CD4-positive, CD25-positive, alpha-beta regulatory T cell (primary cell): ENCODE measurements at regions not wholly inside any gene's neighbourhood (a gene's known extent, or its start where the extent isn't known, plus 50 kb on each side); places are given as distances from the start of the nearest gene placed in this dataset.

Experiments used
- ATAC-seq, 2 donors: fragments of 150-1000 bp; cut with Tn5 transposase; one replicate each; pipeline ENCODE4 v1.10.0; 2021; ENCODE audit warnings: low read depth in 2 of 2, moderate number of reproducible peaks in 2 of 2, moderate library complexity in 1 of 2
- DNase-seq, 3 donors: peaks; one replicate each; pipeline versions ENCODE4 v3.0.0 to v3.0.0-alpha.2; 2012 to 2022; ENCODE audit warnings: mixed read lengths in 1 of 3
- H3K27ac ChIP-seq: one replicate; pipeline ENCODE4 v1.7.0; 2013; ENCODE audit warnings: mild to moderate bottlenecking, low read length; ENCODE audit not compliant: insufficient read depth, poor library complexity, severe bottlenecking
- H3K27me3 ChIP-seq: one replicate; pipeline ENCODE4 v1.7.0; 2013; ENCODE audit warnings: low read length; ENCODE audit not compliant: control insufficient read depth, insufficient read depth
- H3K36me3 ChIP-seq: one replicate; pipeline ENCODE4 v1.7.0; 2013; ENCODE audit warnings: mild to moderate bottlenecking, low read length, moderate library complexity; ENCODE audit not compliant: control insufficient read depth, insufficient read depth
- H3K4me1 ChIP-seq: 2 replicates; pipeline ENCODE4 v1.7.0; 2013; ENCODE audit warnings: mild to moderate bottlenecking, low read length; ENCODE audit not compliant: insufficient read depth, control insufficient read depth, poor library complexity, severe bottlenecking
- H3K4me3 ChIP-seq: one replicate; pipeline ENCODE4 v1.7.0; 2013; ENCODE audit warnings: low read depth, mild to moderate bottlenecking, low read length, moderate library complexity
- H3K9me3 ChIP-seq, 2 experiments: 1 replicate in 1 of 2; 2 replicates in 1 of 2; pipeline ENCODE4 v1.7.0; 2013; ENCODE audit warnings: low read length in 2 of 2, mild to moderate bottlenecking in 1 of 2, moderate library complexity in 1 of 2; ENCODE audit not compliant: control insufficient read depth in 2 of 2
- H3K27ac Mint-ChIP-seq, 3 donors: one replicate each; pipeline ENCODE4 v1.8.0; 2020 to 2022; ENCODE audit warnings: mild to moderate bottlenecking in 3 of 3, mixed read lengths in 3 of 3, moderate library complexity in 2 of 3
- H3K27me3 Mint-ChIP-seq: one replicate; pipeline ENCODE4 v1.8.0; 2022; ENCODE audit warnings: mild to moderate bottlenecking, mixed read lengths
- H3K36me3 Mint-ChIP-seq: one replicate; pipeline ENCODE4 v1.8.0; 2020; ENCODE audit warnings: mixed read lengths
- H3K4me1 Mint-ChIP-seq, 4 donors: one replicate each; pipeline ENCODE4 v1.8.0; 2020 to 2022; ENCODE audit warnings: mixed read lengths in 4 of 4, mild to moderate bottlenecking in 1 of 4
- H3K4me3 Mint-ChIP-seq, 4 donors: one replicate each; pipeline ENCODE4 v1.8.0; 2020 to 2022; ENCODE audit warnings: mild to moderate bottlenecking in 4 of 4, mixed read lengths in 4 of 4, moderate library complexity in 3 of 4
- H3K9me3 Mint-ChIP-seq, 7 donors: one replicate each; pipeline ENCODE4 v1.8.0; 2020 to 2022; ENCODE audit warnings: mixed read lengths in 7 of 7, mild to moderate bottlenecking in 3 of 7, moderate library complexity in 2 of 7

DNA sequence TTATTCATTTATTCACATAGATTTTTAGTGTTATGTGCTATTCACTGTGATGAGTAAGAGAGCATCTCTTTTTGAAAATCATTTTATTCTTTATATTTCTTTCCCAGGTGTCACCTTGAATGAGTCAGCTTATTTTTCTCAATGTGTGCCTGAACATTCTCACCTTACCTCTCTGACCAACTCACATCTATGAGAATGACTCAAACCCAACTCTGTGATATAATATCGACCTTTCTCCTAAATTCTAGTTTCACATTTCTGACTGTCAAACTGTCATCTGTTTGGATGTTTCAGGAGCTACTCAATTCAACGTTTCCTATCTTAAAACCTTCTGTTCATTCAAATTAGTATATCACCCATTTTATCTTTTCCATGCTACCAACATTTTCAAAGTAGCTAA lies 630.8 kb downstream of the RERGL start:
- H3K4me1 ChIP-seq: no peaks in the 10 kb centered on the region
- H3K4me1 Mint-ChIP-seq: no peaks in the 10 kb centered on the region
- ATAC-seq (no peak), DNase-seq (no peak)
- H3K9me3 ChIP-seq: peaks cover 0 to 2% of the 10 kb centered on the region in 2 experiments
- H3K4me3 ChIP-seq: no peak overlapping the region
- H3K9me3 Mint-ChIP-seq: peaks cover 0 to 8% (median 4%) of the 10 kb centered on the region in 7 donors
- no peaks in the 10 kb centered on the region for H3K36me3 ChIP-seq
- no peaks in the 10 kb centered on the region for H3K27me3 Mint-ChIP-seq
- H3K27ac ChIP-seq: no peak overlapping the region
- no peak overlapping the region for H3K4me3 Mint-ChIP-seq
- H3K27me3 ChIP-seq: no peaks in the 10 kb centered on the region
- H3K36me3 Mint-ChIP-seq: no peaks in the 10 kb centered on the region
- H3K27ac Mint-ChIP-seq: no peak overlapping the region

DNA sequence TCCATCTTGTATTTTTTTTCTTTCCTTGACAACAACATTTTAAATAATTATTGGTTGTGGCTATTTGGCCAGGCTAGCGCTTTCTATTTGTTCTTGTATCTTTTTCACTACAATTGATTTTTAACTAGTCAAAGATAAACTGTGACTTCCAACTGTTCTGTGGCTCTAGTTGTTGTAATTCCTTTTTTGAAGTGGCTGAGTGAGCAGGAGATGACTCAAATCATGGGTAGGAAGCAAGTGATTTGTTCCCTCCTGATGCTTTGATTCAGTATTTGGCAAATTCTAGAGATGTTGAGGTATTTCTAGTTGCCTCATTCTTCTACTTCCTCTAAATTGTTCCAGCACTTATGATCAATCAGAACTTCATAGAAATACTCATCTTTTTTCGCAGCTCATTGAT lies 633.5 kb downstream of the RERGL start:
- no peaks in the 10 kb centered on the region for H3K4me1 Mint-ChIP-seq
- H3K36me3 Mint-ChIP-seq: no peaks in the 10 kb centered on the region
- DNase-seq: no peak
- Histone ChIP-seq H3K4me3 (no peak overlapping the region), H3K36me3 (no peaks in the 10 kb centered on the region), H3K4me1 (no peaks in the 10 kb centered on the region), H3K9me3 (peaks cover 0 to 2% of the 10 kb centered on the region in 2 experiments), H3K27ac (no peak overlapping the region), H3K27me3 (no peaks in the 10 kb centered on the region)
- peaks cover 0 to 8% (median 4%) of the 10 kb centered on the region in 7 donors for H3K9me3 Mint-ChIP-seq
- no peak overlapping the region for H3K4me3 Mint-ChIP-seq
- no peak overlapping the region for H3K27ac Mint-ChIP-seq
- ATAC-seq: no peak
- H3K27me3 Mint-ChIP-seq: no peaks in the 10 kb centered on the region

DNA sequence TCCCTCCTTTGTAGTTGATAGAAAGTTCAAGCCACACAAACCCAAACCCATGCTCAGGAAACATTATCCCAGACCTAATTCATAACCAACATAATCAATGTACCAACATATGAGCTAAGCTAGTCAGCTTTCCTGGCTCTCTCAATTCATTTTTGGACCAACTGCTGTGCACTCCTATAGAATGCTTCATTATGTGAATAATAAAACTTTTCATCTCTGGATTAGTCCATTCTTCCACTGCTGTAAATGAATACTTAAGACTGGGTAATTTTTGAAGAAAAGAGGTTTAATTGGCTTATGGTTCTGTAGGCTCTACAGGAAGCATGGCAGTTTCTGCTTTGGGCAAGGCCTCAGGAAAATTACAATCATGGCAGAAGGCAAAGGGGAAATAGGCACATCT lies 651.9 kb downstream of the RERGL start:
- ATAC-seq (no peak), DNase-seq (no peak)
- Histone ChIP-seq H3K36me3 (no peaks in the 10 kb centered on the region), H3K9me3 (peaks cover 4 to 14% of the 10 kb centered on the region in 2 experiments), H3K4me3 (no peak overlapping the region), H3K27me3 (no peaks in the 10 kb centered on the region), H3K27ac (no peak overlapping the region), H3K4me1 (no peaks in the 10 kb centered on the region)
- H3K27me3 Mint-ChIP-seq: no peaks in the 10 kb centered on the region
- H3K4me1 Mint-ChIP-seq: no peaks in the 10 kb centered on the region
- H3K4me3 Mint-ChIP-seq: no peak overlapping the region
- no peaks in the 10 kb centered on the region for H3K36me3 Mint-ChIP-seq
- peaks cover 4 to 18% (median 9%) of the 10 kb centered on the region in 7 donors for H3K9me3 Mint-ChIP-seq
- H3K27ac Mint-ChIP-seq: no peak overlapping the region

DNA sequence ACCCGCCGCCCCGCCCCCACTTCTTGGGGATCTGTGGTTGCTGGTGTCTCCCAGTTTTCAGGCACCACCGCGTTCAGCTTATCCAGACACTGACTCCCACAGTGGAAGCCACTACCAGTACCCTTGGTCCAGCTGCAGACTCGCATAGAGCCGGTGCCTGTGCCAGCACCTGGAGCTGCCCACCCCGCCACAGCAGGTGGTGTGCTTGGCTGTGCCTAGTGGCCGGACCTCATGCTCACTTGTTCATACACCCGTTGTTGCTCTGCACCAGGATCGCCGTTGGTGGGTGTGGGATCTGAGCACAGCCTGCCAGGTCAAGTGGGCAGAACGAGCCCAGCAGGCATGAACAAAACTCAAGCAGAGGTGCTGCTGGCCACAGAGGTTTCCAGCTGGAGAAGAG lies 673.2 kb downstream of the RERGL start:
- Mint-ChIP-seq H3K4me3 (no peak overlapping the region), H3K27ac (no peak overlapping the region), H3K4me1 (peaks cover 0 to 4% (median 0%) of the 10 kb centered on the region in 4 donors), H3K9me3 (peaks cover 0 to 14% (median 4%) of the 10 kb centered on the region in 7 donors), H3K27me3 (no peaks in the 10 kb centered on the region), H3K36me3 (no peaks in the 10 kb centered on the region)
- H3K27me3 ChIP-seq: no peaks in the 10 kb centered on the region
- no peak overlapping the region for H3K4me3 ChIP-seq
- DNase-seq (no peak), ATAC-seq (no peak)
- H3K27ac ChIP-seq: no peak overlapping the region
- peaks cover 0 to 5% of the 10 kb centered on the region in 2 experiments for H3K9me3 ChIP-seq
- H3K4me1 ChIP-seq: no peaks in the 10 kb centered on the region
- no peaks in the 10 kb centered on the region for H3K36me3 ChIP-seq

DNA sequence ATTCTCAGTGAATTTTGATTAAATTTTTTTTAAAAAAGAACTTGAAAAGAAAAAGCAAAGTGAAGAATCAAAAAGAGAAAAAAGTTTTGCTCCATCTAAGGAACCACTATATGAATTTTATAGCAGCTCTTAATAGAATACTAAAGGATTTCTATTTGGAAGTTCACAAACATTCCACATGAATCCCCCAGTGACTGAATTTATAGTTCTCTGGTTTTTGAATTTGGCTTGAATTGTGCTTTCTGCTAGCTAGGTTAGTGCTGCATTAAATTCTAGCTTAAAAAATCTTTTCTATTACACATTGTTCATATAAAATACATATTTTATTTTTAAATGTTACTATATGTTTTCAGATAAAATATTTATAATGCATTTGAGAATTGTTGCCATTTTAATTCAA lies 675.4 kb downstream of the RERGL start:
- ATAC-seq: no peak
- no peak overlapping the region for H3K4me3 Mint-ChIP-seq
- no peaks in the 10 kb centered on the region for H3K27me3 ChIP-seq
- H3K27me3 Mint-ChIP-seq: no peaks in the 10 kb centered on the region
- no peak overlapping the region for H3K27ac Mint-ChIP-seq
- DNase-seq: no peak
- no peaks in the 10 kb centered on the region for H3K36me3 ChIP-seq
- peaks cover 0 to 4% (median 0%) of the 10 kb centered on the region in 4 donors for H3K4me1 Mint-ChIP-seq
- H3K4me3 ChIP-seq: no peak overlapping the region
- peaks cover 0 to 21% (median 4%) of the 10 kb centered on the region in 7 donors for H3K9me3 Mint-ChIP-seq
- H3K4me1 ChIP-seq: no peaks in the 10 kb centered on the region
- H3K36me3 Mint-ChIP-seq: no peaks in the 10 kb centered on the region
- H3K9me3 ChIP-seq: peaks cover 2 to 11% of the 10 kb centered on the region in 2 experiments
- no peak overlapping the region for H3K27ac ChIP-seq

DNA sequence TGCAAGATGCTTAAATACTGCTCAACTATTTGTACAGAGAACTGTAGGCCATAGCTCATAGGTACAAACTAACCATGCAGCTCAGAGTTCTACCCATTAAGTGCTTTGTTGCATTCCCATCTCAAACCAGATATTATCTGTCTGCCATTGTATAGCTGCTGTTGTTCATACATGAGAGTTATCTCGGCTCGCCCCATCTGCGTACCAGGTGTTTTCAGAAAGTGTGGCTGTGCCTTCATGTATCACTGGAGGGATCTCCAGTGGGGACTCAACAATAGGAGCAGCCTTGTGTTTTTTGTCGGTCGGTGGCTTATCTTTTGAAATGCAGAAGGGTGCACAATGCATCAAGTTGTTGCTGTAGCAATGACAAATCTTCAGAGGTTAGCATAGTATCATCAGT lies 678.3 kb downstream of the RERGL start:
- Histone ChIP-seq H3K27me3 (no peaks in the 10 kb centered on the region), H3K9me3 (peaks cover 2 to 11% of the 10 kb centered on the region in 2 experiments), H3K36me3 (no peaks in the 10 kb centered on the region), H3K4me1 (no peaks in the 10 kb centered on the region), H3K27ac (no peak overlapping the region), H3K4me3 (no peak overlapping the region)
- ATAC-seq (no peak), DNase-seq (no peak)
- Mint-ChIP-seq H3K27me3 (no peaks in the 10 kb centered on the region), H3K9me3 (peaks cover 0 to 18% (median 6%) of the 10 kb centered on the region in 7 donors), H3K36me3 (no peaks in the 10 kb centered on the region), H3K4me3 (no peak overlapping the region), H3K27ac (no peak overlapping the region), H3K4me1 (no peaks in the 10 kb centered on the region)

DNA sequence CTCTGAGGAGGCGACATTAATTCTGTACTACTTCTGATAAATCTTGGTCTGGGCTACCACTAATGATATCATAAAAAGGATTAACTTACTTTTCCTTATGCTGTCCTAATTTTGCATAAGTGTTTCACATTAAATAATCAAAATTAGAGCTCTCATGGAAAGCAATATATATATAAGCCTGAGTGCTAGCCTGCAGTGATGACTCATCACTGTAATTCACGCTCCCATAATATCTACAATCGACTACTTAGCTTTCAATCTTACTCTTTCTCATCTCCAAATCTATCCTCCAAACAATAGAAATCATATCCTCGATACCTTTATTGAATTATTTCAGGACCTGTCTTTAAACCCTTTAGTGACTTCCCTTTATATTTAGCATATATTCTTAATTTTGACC lies 701.3 kb downstream of the RERGL start:
- DNase-seq (no peak), ATAC-seq (no peak)
- Histone ChIP-seq H3K27me3 (no peaks in the 10 kb centered on the region), H3K36me3 (no peaks in the 10 kb centered on the region), H3K4me3 (no peak overlapping the region), H3K9me3 (peaks cover 0 to 6% of the 10 kb centered on the region in 2 experiments), H3K4me1 (no peaks in the 10 kb centered on the region), H3K27ac (no peak overlapping the region)
- H3K27ac Mint-ChIP-seq: no peak overlapping the region
- no peaks in the 10 kb centered on the region for H3K36me3 Mint-ChIP-seq
- no peaks in the 10 kb centered on the region for H3K27me3 Mint-ChIP-seq
- H3K9me3 Mint-ChIP-seq: peaks cover 0 to 19% (median 6%) of the 10 kb centered on the region in 7 donors
- H3K4me3 Mint-ChIP-seq: no peak overlapping the region
- no peaks in the 10 kb centered on the region for H3K4me1 Mint-ChIP-seq

DNA sequence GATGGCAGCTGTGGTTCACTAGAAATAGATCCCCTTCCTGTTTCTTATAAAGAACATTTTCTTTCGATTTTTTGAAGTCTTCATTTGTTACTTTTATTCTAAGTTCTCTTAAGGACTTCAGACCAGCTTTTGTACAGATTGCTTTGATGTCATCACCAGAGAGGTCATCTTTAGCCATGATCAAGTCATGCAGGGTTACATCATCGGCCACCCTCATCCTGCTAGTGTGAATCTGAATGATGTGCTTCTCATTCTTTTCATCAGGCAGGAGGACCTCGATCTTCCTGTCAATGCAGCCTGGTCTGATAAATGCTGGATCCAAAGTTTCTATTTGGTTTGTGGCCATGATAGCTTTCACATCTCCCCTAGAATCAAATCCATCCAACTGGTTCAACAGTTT lies 706.7 kb downstream of the RERGL start:
- H3K27ac ChIP-seq: no peak overlapping the region
- Mint-ChIP-seq H3K36me3 (no peaks in the 10 kb centered on the region), H3K4me3 (no peak overlapping the region), H3K9me3 (peaks cover 0 to 13% (median 5%) of the 10 kb centered on the region in 7 donors), H3K27me3 (no peaks in the 10 kb centered on the region), H3K4me1 (no peaks in the 10 kb centered on the region), H3K27ac (no peak overlapping the region)
- no peaks in the 10 kb centered on the region for H3K9me3 ChIP-seq
- no peaks in the 10 kb centered on the region for H3K27me3 ChIP-seq
- ATAC-seq (no peak), DNase-seq (no peak)
- H3K4me1 ChIP-seq: no peaks in the 10 kb centered on the region
- H3K36me3 ChIP-seq: no peaks in the 10 kb centered on the region
- H3K4me3 ChIP-seq: no peak overlapping the region
